Progenitor cell of endocrine pancreas (in vitro differentiated cells): ENCODE measurements at regions not wholly inside any gene's neighbourhood (a gene's known extent, or its start where the extent isn't known, plus 50 kb on each side); places are given as distances from the start of the nearest gene placed in this dataset.

Source experiments
- DNase-seq: peaks from one replicate; pipeline ENCODE4 v3.0.0; 2021; ENCODE audit warnings: low spot score; ENCODE audit not compliant: unreplicated experiment
- H3K27ac Mint-ChIP-seq: 2 replicates; pipeline ENCODE4 v1.8.0; 2021; ENCODE audit warnings: mild to moderate bottlenecking, moderate library complexity, mixed read lengths
- H3K27me3 Mint-ChIP-seq: 2 replicates; pipeline ENCODE4 v1.8.0; 2021; ENCODE audit warnings: mixed read lengths
- H3K36me3 Mint-ChIP-seq: 2 replicates; pipeline ENCODE4 v1.8.0; 2022; ENCODE audit warnings: mixed read lengths; ENCODE audit not compliant: insufficient read depth
- H3K4me1 Mint-ChIP-seq: 2 replicates; pipeline ENCODE4 v1.8.0; 2021; ENCODE audit warnings: low read depth, mixed read lengths
- H3K4me3 Mint-ChIP-seq: 2 replicates; pipeline ENCODE4 v1.8.0; 2021; ENCODE audit warnings: low read depth, mild to moderate bottlenecking, moderate library complexity, mixed read lengths
- H3K9me3 Mint-ChIP-seq: 2 replicates; pipeline ENCODE4 v1.8.0; 2021; ENCODE audit warnings: low read depth, mixed read lengths
- CTCF ChIP-seq: fragments of 200-600 bp; sonication (generic); IDR thresholded peaks from one replicate; pipeline ENCODE4 v1.5.0; 2021; ENCODE audit warnings: antibody characterized with exemption, mild to moderate bottlenecking; ENCODE audit not compliant: unreplicated experiment

GRCh38 chr3:176969066-176969465, 228.2 kb downstream of the TBL1XR1 start:
- Mint-ChIP-seq H3K4me3 (no peak overlapping the region), H3K27ac (no peak overlapping the region), H3K27me3 (peaks cover 7% of the 10 kb centered on the region), H3K36me3 (no peaks in the 10 kb centered on the region), H3K9me3 (no peaks in the 10 kb centered on the region), H3K4me1 (no peaks in the 10 kb centered on the region)
- no peak for TF ChIP-seq CTCF
- no peak for DNase-seq

- no peaks in the 10 kb centered on the region for H3K4me1 Mint-ChIP-seq
- peaks cover 7% of the 10 kb centered on the region for H3K27me3 Mint-ChIP-seq
- no peak overlapping the region for H3K4me3 Mint-ChIP-seq
- TF ChIP-seq CTCF, result no peak
- H3K27ac Mint-ChIP-seq, result no peak overlapping the region
- H3K36me3 Mint-ChIP-seq, result no peaks in the 10 kb centered on the region
- DNase-seq, result no peak
- H3K9me3 Mint-ChIP-seq, result no peaks in the 10 kb centered on the region
Measured at GRCh38 chr3:176968631-176969030, 228.7 kb downstream of the TBL1XR1 start.

DNA sequence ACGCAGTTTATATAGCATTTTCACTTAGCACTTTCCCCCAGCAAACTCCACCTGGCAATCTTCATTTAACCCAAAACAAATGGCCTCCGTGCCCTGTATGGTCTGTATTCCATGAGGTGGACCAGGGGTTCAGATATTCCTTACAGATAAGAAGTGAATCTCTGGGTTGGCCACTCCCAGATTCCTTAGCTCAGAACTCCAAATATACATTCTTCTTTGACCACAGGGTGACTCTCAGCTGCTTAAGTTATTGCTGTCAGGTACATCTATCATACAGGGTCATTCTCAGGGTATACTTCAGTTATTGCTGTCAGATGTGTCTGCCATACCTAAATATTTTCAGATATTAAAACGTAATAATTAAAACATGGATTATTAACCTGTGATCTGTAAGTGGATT, 229.8 kb downstream of the TBL1XR1 start:
- Mint-ChIP-seq H3K36me3 (no peaks in the 10 kb centered on the region), H3K4me3 (no peak overlapping the region), H3K27ac (no peak overlapping the region)

GRCh38 chr3:176964661-176965060, 232.6 kb downstream of the TBL1XR1 start:
- Mint-ChIP-seq H3K27ac (no peak overlapping the region), H3K36me3 (peaks cover 1% of the 10 kb centered on the region), H3K9me3 (peaks cover 7% of the 10 kb centered on the region), H3K4me1 (no peaks in the 10 kb centered on the region), H3K4me3 (no peak overlapping the region), H3K27me3 (peaks cover 7% of the 10 kb centered on the region)
- DNase-seq, result no peak
- TF ChIP-seq CTCF, result no peak

More for the DNA sequence above, 229.8 kb downstream of the TBL1XR1 start:
- no peak for DNase-seq
- Mint-ChIP-seq H3K27me3 (peaks cover 7% of the 10 kb centered on the region), H3K4me1 (no peaks in the 10 kb centered on the region), H3K9me3 (no peaks in the 10 kb centered on the region)
- TF ChIP-seq CTCF, result no peak

DNA sequence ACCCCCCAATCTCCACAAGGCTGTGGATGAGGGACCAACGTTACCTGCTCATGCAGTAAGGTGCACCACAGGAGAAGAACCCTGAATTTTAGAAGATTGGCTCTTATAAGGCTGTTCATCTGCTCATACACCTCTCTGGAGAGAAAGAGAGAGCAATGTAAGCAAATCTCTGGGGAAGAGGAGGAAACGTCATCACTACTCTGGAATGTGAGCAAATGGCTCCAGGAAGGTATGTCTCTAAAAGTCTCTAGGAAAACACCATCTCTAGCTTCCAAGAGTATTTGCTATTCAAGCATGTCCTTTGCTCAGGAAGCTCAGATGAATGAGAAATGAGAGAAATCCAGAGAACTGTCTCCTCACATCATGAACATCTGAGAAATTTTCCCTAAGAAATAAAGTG, 235.4 kb downstream of the TBL1XR1 start:
- peaks cover 7% of the 10 kb centered on the region for H3K27me3 Mint-ChIP-seq
- DNase-seq, result no peak
- H3K4me1 Mint-ChIP-seq, result no peaks in the 10 kb centered on the region
- no peak overlapping the region for H3K27ac Mint-ChIP-seq
- H3K9me3 Mint-ChIP-seq, result peaks cover 7% of the 10 kb centered on the region
- H3K4me3 Mint-ChIP-seq, result no peak overlapping the region
- no peak for TF ChIP-seq CTCF
- H3K36me3 Mint-ChIP-seq, result peaks cover 1% of the 10 kb centered on the region
